Stomach (tissue), 8 donors: ENCODE measurements at regions not wholly inside any gene's neighbourhood (a gene's known extent, or its start where the extent isn't known, plus 50 kb on each side); places are given as distances from the start of the nearest gene placed in this dataset.

Experiments
- DNase-seq, 2 donors: peaks; one replicate each; pipeline versions ENCODE4 v3.0.0 to v3.0.0-alpha.2; 2013 to 2019
- H3K27ac ChIP-seq, 5 donors: fragments of 200-600 bp in 4 of 5; sonication (generic) in 4 of 5; one replicate each; pipeline ENCODE4 v1.5.1; 2013 to 2019; ENCODE audit warnings: mild to moderate bottlenecking in 1 of 5, moderate library complexity in 1 of 5
- H3K27me3 ChIP-seq, 3 donors: fragments of 200-600 bp; sonication (generic); one replicate each; pipeline ENCODE4 v1.5.1; 2017 to 2019; ENCODE audit warnings: mixed run types in 1 of 3
- H3K36me3 ChIP-seq, 4 donors: fragments of 200-600 bp; sonication (generic); 1 replicate in 3 of 4; 2 replicates in 1 of 4; pipeline ENCODE4 v1.5.1; 2016 to 2019
- H3K4me1 ChIP-seq, 4 donors: fragments of 200-600 bp; sonication (generic); one replicate each; pipeline ENCODE4 v1.5.1; 2016 to 2019
- H3K4me3 ChIP-seq, 4 donors: fragments of 200-600 bp; sonication (generic) in 3 of 4; one replicate each; pipeline ENCODE4 v1.5.1; 2016 to 2019; ENCODE audit warnings: mild to moderate bottlenecking in 1 of 4
- H3K9me3 ChIP-seq, 4 donors: fragments of 200-600 bp; sonication (generic); one replicate each; pipeline ENCODE4 v1.5.1; 2016 to 2019
- CTCF ChIP-seq, 7 experiments: fragments of 450-650 bp in 4 of 7; fragments of 200-600 bp in 3 of 7; sonication (generic) in 3 of 7; IDR thresholded peaks; one replicate each; pipeline ENCODE4 v1.5.1; 2016 to 2019; ENCODE audit warnings: antibody characterized with exemption in 7 of 7, control low read depth in 2 of 7, mild to moderate bottlenecking in 1 of 7
- EP300 ChIP-seq: sonication (generic); formaldehyde crosslinking; IDR thresholded peaks from one replicate; pipeline ENCODE4 v1.6.1; 2017; ENCODE audit warnings: antibody characterized with exemption
- POLR2A ChIP-seq, 4 donors: fragments of 450-650 bp; IDR thresholded peaks; one replicate each; pipeline ENCODE4 v1.6.1; 2016; ENCODE audit warnings: antibody characterized with exemption in 4 of 4, control low read depth in 2 of 4, mild to moderate bottlenecking in 1 of 4, moderate library complexity in 1 of 4
- POLR2AphosphoS5 ChIP-seq, 3 donors: sonication (generic); formaldehyde crosslinking; IDR thresholded peaks; one replicate each; pipeline ENCODE4 v1.6.1; 2016; ENCODE audit warnings: antibody characterized with exemption in 3 of 3
- WGBS, 5 donors: extraction: QIAGEN DNeasy Blood & Tissue Kit in 3 of 5; methylation state at CpG; one replicate each; pipeline versions ENCODE4 v1.1.5 to v1.1.7; 2013 to 2018; 5-methylcytosine and 5-hydroxymethylcytosine counted together
- intact Hi-C: fragments of 100-400 bp; cut with DNase I; formaldehyde crosslinking; loops from one replicate; pipeline ENCODE4 v1.15.1; 2023; ENCODE audit warnings: low total_unique reads
- donor health status: healthy with polysubstance abuse.
- donor health status: Bipolar disorder and iron deficiency.
- donor health status: healthy.

GRCh38 chr14:85239791-85240190, 290.2 kb upstream of the FLRT2 start:
- TF ChIP-seq POLR2A (IDR thresholded peaks at IDR 0.05): no peak
- no peak for TF ChIP-seq CTCF (IDR thresholded peaks at IDR 0.05)
- TF ChIP-seq POLR2AphosphoS5 (IDR thresholded peaks at IDR 0.05): no peak
- TF ChIP-seq EP300: no peak
- Histone ChIP-seq H3K27ac (no peak overlapping the region), H3K4me3 (no peak overlapping the region), H3K4me1 (peaks cover 0 to 10% (median 5%) of the 10 kb centered on the region in 4 donors), H3K27me3 (no peaks in the 10 kb centered on the region), H3K9me3 (no peaks in the 10 kb centered on the region), H3K36me3 (no peaks in the 10 kb centered on the region)
- no peak for DNase-seq
- intact Hi-C loops: no loop called here
- WGBS, 5 donors: 81 to 90% (median 86%) methylated on average over 1 of the region's 1 CpG

GRCh38 chr14:85241022-85241855, 288.7 kb upstream of the FLRT2 start:
- DNase-seq: peak in 1 of 2 donors; percentile 34
- intact Hi-C loops: no loop called here

GRCh38 chr14:85242666-85243065, 287.3 kb upstream of the FLRT2 start:
- Histone ChIP-seq H3K36me3 (no peaks in the 10 kb centered on the region), H3K27ac (no peak overlapping the region), H3K4me1 (peaks cover 0 to 9% (median 0%) of the 10 kb centered on the region in 4 donors), H3K9me3 (no peaks in the 10 kb centered on the region), H3K27me3 (no peaks in the 10 kb centered on the region), H3K4me3 (no peak overlapping the region)
- WGBS, 5 donors: 76 to 82% (median 79%) methylated on average over 4 of the region's 4 CpGs
- TF ChIP-seq POLR2A (IDR thresholded peaks at IDR 0.05) (no peak), CTCF (IDR thresholded peaks at IDR 0.05) (no peak), POLR2AphosphoS5 (IDR thresholded peaks at IDR 0.05) (no peak), EP300 (no peak)
- intact Hi-C loops: no loop called here
- DNase-seq: no peak

More at GRCh38 chr14:85241022-85241855, 288.7 kb upstream of the FLRT2 start:
- no peaks in the 10 kb centered on the region for H3K9me3 ChIP-seq
- WGBS, 5 donors: 53 to 68% (median 62%) methylated on average over 14 of the region's 14 CpGs
- TF ChIP-seq POLR2AphosphoS5 (IDR thresholded peaks at IDR 0.05) (no peak), POLR2A (IDR thresholded peaks at IDR 0.05) (no peak), EP300 (no peak), CTCF (IDR thresholded peaks at IDR 0.05) (no peak)
- H3K27ac ChIP-seq: no peak overlapping the region
- H3K4me1 ChIP-seq: peaks cover 0 to 9% (median 2%) of the 10 kb centered on the region in 4 donors
- H3K4me3 ChIP-seq: peak overlapping the region in 1 of 4 donors; percentile 9
- H3K27me3 ChIP-seq: no peaks in the 10 kb centered on the region
- no peaks in the 10 kb centered on the region for H3K36me3 ChIP-seq

GRCh38 chr14:85243321-85243720, 286.6 kb upstream of the FLRT2 start:
- intact Hi-C loops: no loop called here
- peaks cover 0 to 9% (median 0%) of the 10 kb centered on the region in 4 donors for H3K4me1 ChIP-seq
- H3K9me3 ChIP-seq: no peaks in the 10 kb centered on the region
- TF ChIP-seq CTCF (IDR thresholded peaks at IDR 0.05) (no peak), POLR2AphosphoS5 (IDR thresholded peaks at IDR 0.05) (no peak), POLR2A (IDR thresholded peaks at IDR 0.05) (no peak), EP300 (no peak)
- H3K27ac ChIP-seq: no peak overlapping the region
- DNase-seq: no peak
- 74 to 95% (median 85%) methylated on average over 1 of the region's 1 CpG for WGBS, 5 donors
- no peaks in the 10 kb centered on the region for H3K27me3 ChIP-seq
- H3K4me3 ChIP-seq: no peak overlapping the region
- no peaks in the 10 kb centered on the region for H3K36me3 ChIP-seq
